Activated T-helper 2 cell treated with anti-CD3 and anti-CD28 coated beads, Interferon-gamma antibody, Interleukin-2, Interleukin-4, amounts not matched to agents 10 μg/mL and 5 μg/mL and 100 μg/mL, durations not matched to agents 14 hours and 24 hours and 36 hours (primary cell): ENCODE measurements at regions not wholly inside any gene's neighbourhood (a gene's known extent, or its start where the extent isn't known, plus 50 kb on each side); places are given as distances from the start of the nearest gene placed in this dataset.

Source experiments
- DNase-seq: peaks from one replicate; pipeline ENCODE4 v3.0.0; 2021; ENCODE audit warnings: low spot score
- H3K27ac Mint-ChIP-seq: one replicate; pipeline ENCODE4 v1.8.0; 2021; ENCODE audit warnings: mixed read lengths
- H3K27me3 Mint-ChIP-seq: one replicate; pipeline ENCODE4 v1.8.0; 2021; ENCODE audit warnings: low read depth, mixed read lengths
- H3K36me3 Mint-ChIP-seq: one replicate; pipeline ENCODE4 v1.8.0; 2021; ENCODE audit warnings: low read depth, mixed read lengths
- H3K4me1 Mint-ChIP-seq: one replicate; pipeline ENCODE4 v1.8.0; 2021; ENCODE audit warnings: low read depth, mixed read lengths
- H3K4me3 Mint-ChIP-seq: one replicate; pipeline ENCODE4 v1.8.0; 2021; ENCODE audit warnings: low read depth, mild to moderate bottlenecking, moderate library complexity, mixed read lengths
- H3K9me3 Mint-ChIP-seq: one replicate; pipeline ENCODE4 v1.8.0; 2021; ENCODE audit warnings: mixed read lengths
- intact Hi-C: fragments of 100-400 bp; cut with micrococcal nuclease; formaldehyde crosslinking; loops from one replicate; pipeline ENCODE4 v1.15.1; 2023

GRCh38 chr12:124508381-124509079 lies 58.9 kb downstream of the NCOR2 start:
- Mint-ChIP-seq H3K4me1 (peaks cover 2% of the 10 kb centered on the region), H3K9me3 (no peaks in the 10 kb centered on the region), H3K27me3 (no peaks in the 10 kb centered on the region), H3K27ac (no peak overlapping the region), H3K4me3 (no peak overlapping the region), H3K36me3 (no peaks in the 10 kb centered on the region)
- no peak for DNase-seq
- intact Hi-C loops: no loop called here

GRCh38 chr12:124507188-124508109 lies 60.0 kb downstream of the NCOR2 start:
- Mint-ChIP-seq H3K4me1 (peaks cover 2% of the 10 kb centered on the region), H3K27me3 (no peaks in the 10 kb centered on the region), H3K36me3 (no peaks in the 10 kb centered on the region), H3K4me3 (no peak overlapping the region), H3K27ac (no peak overlapping the region), H3K9me3 (no peaks in the 10 kb centered on the region)
- no peak for DNase-seq
- intact Hi-C loops: no loop called here

- no peak overlapping the region for H3K4me3 Mint-ChIP-seq
- no peaks in the 10 kb centered on the region for H3K9me3 Mint-ChIP-seq
- H3K4me1 Mint-ChIP-seq: peaks cover 2% of the 10 kb centered on the region
- intact Hi-C loops: no loop called here
- no peak overlapping the region for H3K27ac Mint-ChIP-seq
- DNase-seq: no peak
- H3K36me3 Mint-ChIP-seq: no peaks in the 10 kb centered on the region
- H3K27me3 Mint-ChIP-seq: no peaks in the 10 kb centered on the region
Observed at GRCh38 chr12:124506832-124507153, 60.6 kb downstream of the NCOR2 start.

- DNase-seq: no peak
- no peaks in the 10 kb centered on the region for H3K27me3 Mint-ChIP-seq
- no peak overlapping the region for H3K27ac Mint-ChIP-seq
- H3K9me3 Mint-ChIP-seq: no peaks in the 10 kb centered on the region
- intact Hi-C loops: no loop called here
- peaks cover 2% of the 10 kb centered on the region for H3K4me1 Mint-ChIP-seq
- H3K36me3 Mint-ChIP-seq: no peaks in the 10 kb centered on the region
- H3K4me3 Mint-ChIP-seq: no peak overlapping the region
Observed at GRCh38 chr12:124506145-124506831, 61.1 kb downstream of the NCOR2 start.

GRCh38 chr12:124505001-124505818 lies 62.2 kb downstream of the NCOR2 start:
- intact Hi-C loops: no loop called here
- peaks cover 2% of the 10 kb centered on the region for H3K4me1 Mint-ChIP-seq
- H3K9me3 Mint-ChIP-seq: no peaks in the 10 kb centered on the region

GRCh38 chr12:124504273-124505000 lies 63.0 kb downstream of the NCOR2 start:
- H3K27me3 Mint-ChIP-seq: no peaks in the 10 kb centered on the region

More at GRCh38 chr12:124505001-124505818, 62.2 kb downstream of the NCOR2 start:
- Mint-ChIP-seq H3K4me3 (no peak overlapping the region), H3K36me3 (no peaks in the 10 kb centered on the region), H3K27me3 (no peaks in the 10 kb centered on the region), H3K27ac (no peak overlapping the region)
- no peak for DNase-seq

GRCh38 chr12:124503305-124503704 lies 64.1 kb downstream of the NCOR2 start:
- intact Hi-C loops: no loop called here
- Mint-ChIP-seq H3K4me1 (peaks cover 7% of the 10 kb centered on the region), H3K9me3 (no peaks in the 10 kb centered on the region), H3K36me3 (no peaks in the 10 kb centered on the region), H3K27ac (no peak overlapping the region), H3K4me3 (no peak overlapping the region), H3K27me3 (no peaks in the 10 kb centered on the region)
- no peak for DNase-seq

More at GRCh38 chr12:124504273-124505000, 63.0 kb downstream of the NCOR2 start:
- Mint-ChIP-seq H3K4me3 (no peak overlapping the region), H3K36me3 (no peaks in the 10 kb centered on the region), H3K9me3 (no peaks in the 10 kb centered on the region), H3K27ac (no peak overlapping the region), H3K4me1 (peaks cover 2% of the 10 kb centered on the region)
- intact Hi-C loops: no loop called here
- DNase-seq: no peak

GRCh38 chr12:124502379-124502778 lies 65.0 kb downstream of the NCOR2 start:
- no peaks in the 10 kb centered on the region for H3K9me3 Mint-ChIP-seq
- H3K27me3 Mint-ChIP-seq: no peaks in the 10 kb centered on the region
- H3K4me3 Mint-ChIP-seq: no peak overlapping the region
- H3K27ac Mint-ChIP-seq: no peak overlapping the region
- intact Hi-C loops: no loop called here
- DNase-seq: no peak
- H3K36me3 Mint-ChIP-seq: no peaks in the 10 kb centered on the region
- H3K4me1 Mint-ChIP-seq: peaks cover 7% of the 10 kb centered on the region

- Mint-ChIP-seq H3K4me3 (no peak overlapping the region), H3K4me1 (peaks cover 7% of the 10 kb centered on the region), H3K27me3 (no peaks in the 10 kb centered on the region), H3K36me3 (no peaks in the 10 kb centered on the region), H3K9me3 (no peaks in the 10 kb centered on the region), H3K27ac (no peak overlapping the region)
- intact Hi-C loops: no loop called here
- DNase-seq: no peak
Observed at GRCh38 chr12:124501827-124502226, 65.6 kb downstream of the NCOR2 start.

GRCh38 chr12:124501112-124501561 lies 66.3 kb downstream of the NCOR2 start:
- Mint-ChIP-seq H3K27ac (no peak overlapping the region), H3K27me3 (no peaks in the 10 kb centered on the region), H3K9me3 (no peaks in the 10 kb centered on the region), H3K36me3 (no peaks in the 10 kb centered on the region), H3K4me1 (peaks cover 7% of the 10 kb centered on the region), H3K4me3 (no peak overlapping the region)
- intact Hi-C loops: no loop called here
- DNase-seq: no peak

- Mint-ChIP-seq H3K4me1 (peaks cover 9% of the 10 kb centered on the region), H3K36me3 (peaks cover 3% of the 10 kb centered on the region), H3K27ac (no peak overlapping the region), H3K9me3 (no peaks in the 10 kb centered on the region), H3K27me3 (no peaks in the 10 kb centered on the region), H3K4me3 (no peak overlapping the region)
- intact Hi-C loops: no loop called here
- no peak for DNase-seq
Observed at GRCh38 chr12:124499898-124500244, 67.5 kb downstream of the NCOR2 start.
